Stimulated activated CD8-positive, alpha-beta memory T cell treated with anti-CD3 and anti-CD28 coated beads, Interleukin-4, amount 100 ng/mL, for 24 hours (primary cell): ENCODE measurements at regions not wholly inside any gene's neighbourhood (a gene's known extent, or its start where the extent isn't known, plus 50 kb on each side); places are given as distances from the start of the nearest gene placed in this dataset.
"Not testable (repeated sequence)": the region's sequence is repeated elsewhere in the genome, so short reads cannot be mapped to it uniquely, and the experiment has no call there.

Experiments
- DNase-seq: peaks from one replicate; pipeline ENCODE4 v3.0.0-alpha.2; 2020; ENCODE audit warnings: low read depth

DNA sequence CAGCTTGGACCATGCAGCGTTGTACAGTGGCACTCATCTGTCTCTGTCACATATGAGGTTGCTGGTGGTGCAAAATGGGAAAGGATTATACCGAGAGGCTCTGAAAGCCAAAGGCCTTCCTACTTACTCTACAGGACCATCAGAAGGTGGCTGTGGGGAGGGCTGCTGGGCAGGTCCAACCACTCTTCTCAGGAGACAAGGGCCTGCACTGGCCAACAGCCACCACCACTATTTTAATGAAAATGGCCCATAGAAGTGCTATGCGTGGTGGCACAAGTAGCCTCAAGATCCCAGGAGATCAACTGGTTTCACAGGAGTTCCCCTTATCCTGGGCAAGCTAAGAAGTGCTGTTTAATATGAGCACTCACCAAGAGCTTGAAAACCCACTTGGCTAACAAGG, 52.3 kb downstream of the MRPL57 start:
- no peak for DNase-seq

DNA sequence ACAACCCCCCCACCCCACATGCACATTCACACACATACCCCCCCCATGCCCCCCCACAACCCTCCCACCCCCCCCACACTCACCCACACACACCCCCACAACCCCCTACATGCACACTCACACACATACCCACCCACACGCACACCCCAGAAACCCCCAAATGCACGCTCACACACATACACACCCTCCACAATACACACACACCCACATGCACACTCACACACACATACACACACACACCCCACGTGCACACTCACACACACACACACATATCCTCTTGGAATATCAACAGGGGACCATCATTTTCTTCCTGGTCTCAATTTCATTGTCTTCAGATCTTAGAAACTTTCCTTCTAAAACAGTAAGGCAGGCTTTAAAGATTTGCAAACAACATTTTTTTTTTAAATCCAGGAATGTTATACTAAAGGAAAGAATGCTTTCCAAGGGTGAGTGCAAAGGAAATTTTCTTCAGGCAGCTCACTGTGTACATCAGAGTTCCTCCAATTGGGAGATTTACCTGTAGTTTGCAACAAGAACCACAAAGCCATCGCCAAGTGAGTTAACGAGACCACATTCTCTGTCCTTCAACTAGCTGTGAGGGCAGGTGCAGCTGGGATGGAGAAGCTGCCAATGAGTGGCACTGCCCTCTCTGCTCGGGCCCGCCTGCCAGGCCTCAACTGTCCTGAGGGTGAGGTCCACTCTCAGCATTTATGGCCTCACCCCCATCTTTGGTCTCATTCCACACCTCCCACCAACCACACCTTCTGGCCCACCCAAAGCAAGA, 53.0 kb downstream of the MRPL57 start:
- DNase-seq: no peak

DNA sequence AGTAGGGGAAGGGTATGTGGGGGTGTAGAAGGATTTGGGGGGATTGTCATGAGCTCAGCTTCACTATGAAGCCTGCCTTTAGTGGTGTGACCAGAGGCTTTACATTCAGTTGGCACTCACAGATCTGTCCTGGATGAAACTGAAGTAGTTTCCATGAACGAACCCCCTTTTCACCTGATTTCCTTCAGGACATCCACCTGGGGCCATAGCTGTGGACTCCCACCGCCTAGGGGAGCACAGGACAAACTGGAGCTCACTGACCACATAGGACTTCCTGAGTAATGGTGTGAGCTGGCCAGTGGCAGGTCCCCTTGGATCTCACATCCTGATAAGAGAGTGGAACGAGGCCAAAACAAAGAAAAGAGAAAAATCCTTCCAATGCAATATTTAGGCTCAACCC, 54.1 kb downstream of the MRPL57 start:
- DNase-seq: no peak

DNA sequence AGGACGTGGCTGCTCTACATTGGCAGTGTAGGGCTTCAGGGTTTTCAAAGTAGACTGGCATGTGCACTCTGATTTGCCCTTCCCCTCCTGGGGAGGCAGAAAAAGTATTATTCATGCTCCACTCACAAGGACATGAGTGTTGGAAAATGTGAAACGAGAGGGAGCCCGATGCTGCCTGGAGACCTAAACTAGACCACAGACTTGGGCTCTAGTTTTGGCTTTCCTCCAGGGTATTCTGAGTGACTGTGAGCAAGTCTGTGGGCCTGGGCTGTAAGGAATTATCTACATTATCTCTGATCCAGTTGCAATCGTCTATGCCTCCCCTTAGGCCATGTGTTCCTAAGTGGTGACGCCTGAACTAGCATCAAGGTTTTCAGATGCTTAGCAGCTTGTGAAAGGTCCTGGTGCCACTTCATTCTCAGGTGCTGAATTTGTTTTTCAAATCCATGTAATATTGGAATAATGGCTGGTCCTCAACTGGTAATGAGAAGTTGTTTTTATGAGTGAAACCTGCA, 55.0 kb downstream of the MRPL57 start:
- no peak for DNase-seq

DNA sequence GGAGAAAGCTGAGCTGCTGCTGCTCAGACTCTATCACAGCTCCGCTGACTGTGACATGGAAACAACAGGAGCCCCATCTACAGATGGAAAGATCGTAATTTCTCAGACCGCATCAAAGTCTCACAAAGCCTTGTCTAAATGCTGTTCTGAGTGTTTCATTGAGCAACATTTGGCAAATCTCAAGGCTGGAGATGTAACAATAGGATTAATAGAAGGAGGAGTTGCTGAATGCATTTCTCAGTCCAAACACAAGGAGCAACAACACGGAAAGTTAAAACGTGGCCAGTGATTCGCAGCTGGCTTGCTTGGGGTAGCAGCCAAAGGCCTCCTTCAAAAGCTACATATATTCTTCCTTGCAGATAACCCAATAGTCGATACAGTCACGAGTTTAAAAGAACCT, 55.7 kb downstream of the MRPL57 start:
- no peak for DNase-seq

DNA sequence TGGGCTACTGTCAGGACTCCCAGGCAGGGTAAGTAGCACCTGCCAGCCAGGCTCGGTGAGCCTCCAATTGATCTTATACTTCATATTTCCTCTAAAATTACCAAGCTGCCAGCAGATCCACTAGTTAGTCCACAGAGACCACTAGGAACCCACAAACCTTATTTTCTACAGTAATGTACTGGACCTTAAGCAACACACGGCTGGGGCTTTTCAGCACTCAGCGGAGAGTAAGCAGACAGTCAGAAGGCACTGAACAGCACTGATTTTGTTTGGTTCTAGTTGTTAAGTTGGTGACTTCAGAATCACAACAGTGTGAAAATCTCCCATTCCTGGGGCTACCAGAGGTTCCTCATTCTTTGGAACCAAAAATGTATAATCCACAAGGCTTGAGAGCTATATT, 56.1 kb downstream of the MRPL57 start:
- no peak for DNase-seq

DNA sequence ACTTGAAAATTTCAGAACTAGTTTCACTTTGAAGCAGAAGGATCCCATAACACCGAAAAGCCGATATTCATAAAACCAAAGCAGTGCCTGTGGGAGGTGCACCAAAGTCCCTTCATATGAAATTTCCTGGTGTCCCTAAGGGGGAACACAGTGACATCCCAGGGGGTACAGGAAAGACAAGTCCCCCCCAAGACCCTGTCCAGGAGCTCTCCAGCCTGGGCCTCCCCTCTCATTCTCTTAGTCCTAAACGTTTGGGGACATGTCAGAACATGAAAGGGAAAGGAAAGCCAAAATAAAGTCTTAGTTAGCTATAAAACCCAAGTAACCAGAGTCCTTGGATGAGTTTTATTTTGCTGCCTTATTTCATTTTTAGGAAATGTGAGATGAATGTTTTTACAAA, 56.6 kb downstream of the MRPL57 start:
- no peak for DNase-seq

DNA sequence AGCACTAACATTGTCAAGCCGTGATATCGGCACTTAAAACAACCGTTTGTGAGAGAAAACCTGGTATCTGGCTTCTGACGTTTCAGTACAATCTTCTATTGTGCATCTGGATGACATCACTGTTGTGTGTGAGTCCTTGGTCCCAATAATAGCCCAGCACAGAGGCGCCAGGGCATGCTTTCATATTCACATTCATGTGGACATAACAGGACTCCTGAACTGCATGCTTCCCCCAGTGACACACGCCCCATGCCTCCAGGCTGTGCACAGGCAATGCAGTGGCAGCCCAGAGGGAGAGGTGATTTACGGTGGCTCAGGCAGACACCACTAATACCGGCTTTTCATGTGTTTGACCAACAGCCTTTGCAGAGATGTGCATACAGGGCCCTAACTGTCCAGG, 58.1 kb downstream of the MRPL57 start:
- no peak for DNase-seq

DNA sequence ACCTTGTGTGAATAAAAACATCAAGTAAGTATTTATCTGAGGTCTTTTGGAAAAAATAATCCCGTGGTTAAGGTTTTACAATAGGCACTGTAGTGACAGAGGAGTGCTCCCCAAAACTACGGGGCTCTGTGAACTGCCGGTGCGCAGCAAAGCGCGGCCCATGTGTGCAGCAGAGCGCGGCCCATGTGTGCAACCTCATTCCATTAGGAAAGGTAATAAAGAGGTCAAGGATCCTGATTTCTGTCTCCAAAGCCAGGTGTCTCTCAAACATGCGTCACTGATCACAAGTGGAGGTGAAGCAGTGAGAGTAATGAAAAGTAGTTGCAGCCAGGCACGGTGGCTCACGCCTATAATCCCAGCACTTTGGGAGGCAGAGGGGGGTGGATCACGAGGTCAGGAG, 58.7 kb downstream of the MRPL57 start:
- DNase-seq: no peak

DNA sequence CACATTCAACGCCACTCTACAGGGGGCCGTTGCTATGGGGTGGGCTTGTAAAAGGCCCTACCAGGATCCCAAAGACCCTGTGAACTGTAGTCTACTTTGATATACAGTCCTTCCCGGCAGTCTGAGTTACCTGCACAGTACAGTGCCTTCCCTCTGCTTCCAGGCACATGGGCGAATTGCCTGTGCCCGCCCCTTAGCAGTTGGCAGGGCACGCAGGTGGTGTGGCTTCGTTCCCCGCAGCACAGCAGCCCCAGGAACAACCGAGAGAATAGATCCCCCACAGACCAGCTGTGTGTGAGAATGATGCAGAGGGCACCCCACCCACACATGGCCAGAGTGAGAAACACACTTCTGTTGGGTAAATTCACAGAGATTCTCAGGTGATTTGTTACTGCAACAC, 60.6 kb downstream of the MRPL57 start:
- DNase-seq: no peak

DNA sequence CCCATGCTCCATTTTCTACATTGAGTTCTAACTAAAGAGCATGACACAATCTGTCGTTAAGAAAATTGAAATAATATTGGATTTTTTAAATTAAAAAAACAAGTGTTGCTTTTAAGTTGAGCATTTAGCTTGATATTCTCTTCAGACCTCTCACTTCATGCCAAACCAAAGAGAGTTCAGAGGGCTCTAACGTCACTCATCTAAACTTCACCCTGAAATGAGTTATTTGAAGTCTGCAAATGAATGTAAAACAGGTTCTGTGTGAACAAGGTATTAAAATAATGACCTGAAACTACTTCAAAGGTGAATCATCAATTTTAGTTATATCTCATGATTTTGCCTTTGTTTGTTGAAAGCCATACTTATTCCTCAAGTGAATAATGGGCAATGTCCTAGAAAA, 61.8 kb downstream of the MRPL57 start:
- DNase-seq: no peak

DNA sequence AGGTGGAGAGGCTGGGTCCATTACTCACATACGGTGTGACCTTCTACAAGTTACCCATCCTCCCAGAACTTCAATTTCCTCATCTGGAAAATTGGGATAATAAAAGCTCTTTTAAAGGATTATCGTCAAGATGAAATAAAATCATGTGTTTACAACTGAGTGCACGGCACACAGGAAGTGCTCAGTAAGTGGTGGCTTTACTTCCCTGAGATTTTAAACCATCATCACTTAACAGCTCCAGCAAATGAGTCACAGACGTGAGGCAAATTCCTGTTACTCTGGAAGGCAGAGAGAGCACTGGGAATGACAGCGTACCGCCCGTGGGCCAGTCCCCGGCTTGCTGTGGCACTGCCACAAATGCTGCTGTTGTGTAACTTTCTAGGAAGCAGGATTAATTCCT, 64.1 kb downstream of the MRPL57 start:
- DNase-seq: no peak

DNA sequence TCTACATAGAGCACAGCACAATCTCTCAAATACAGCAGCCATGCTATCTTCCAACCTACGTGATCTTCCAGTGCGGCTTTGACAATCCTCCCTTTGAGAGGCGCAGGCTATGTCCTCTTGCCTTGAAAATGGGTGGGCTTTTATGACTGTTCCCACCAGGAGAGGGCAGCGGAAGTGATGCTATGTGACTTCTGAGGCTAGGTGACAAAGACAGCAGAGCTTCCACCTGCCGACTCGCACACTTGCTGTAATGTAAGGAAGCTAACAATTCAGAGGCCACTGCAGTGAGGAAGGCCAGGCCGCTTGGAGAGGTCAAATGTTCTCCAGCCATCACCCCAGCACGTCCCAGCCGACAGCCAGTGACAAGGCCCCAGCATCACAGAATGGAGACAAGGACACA, 65.8 kb downstream of the MRPL57 start:
- no peak for DNase-seq

DNA sequence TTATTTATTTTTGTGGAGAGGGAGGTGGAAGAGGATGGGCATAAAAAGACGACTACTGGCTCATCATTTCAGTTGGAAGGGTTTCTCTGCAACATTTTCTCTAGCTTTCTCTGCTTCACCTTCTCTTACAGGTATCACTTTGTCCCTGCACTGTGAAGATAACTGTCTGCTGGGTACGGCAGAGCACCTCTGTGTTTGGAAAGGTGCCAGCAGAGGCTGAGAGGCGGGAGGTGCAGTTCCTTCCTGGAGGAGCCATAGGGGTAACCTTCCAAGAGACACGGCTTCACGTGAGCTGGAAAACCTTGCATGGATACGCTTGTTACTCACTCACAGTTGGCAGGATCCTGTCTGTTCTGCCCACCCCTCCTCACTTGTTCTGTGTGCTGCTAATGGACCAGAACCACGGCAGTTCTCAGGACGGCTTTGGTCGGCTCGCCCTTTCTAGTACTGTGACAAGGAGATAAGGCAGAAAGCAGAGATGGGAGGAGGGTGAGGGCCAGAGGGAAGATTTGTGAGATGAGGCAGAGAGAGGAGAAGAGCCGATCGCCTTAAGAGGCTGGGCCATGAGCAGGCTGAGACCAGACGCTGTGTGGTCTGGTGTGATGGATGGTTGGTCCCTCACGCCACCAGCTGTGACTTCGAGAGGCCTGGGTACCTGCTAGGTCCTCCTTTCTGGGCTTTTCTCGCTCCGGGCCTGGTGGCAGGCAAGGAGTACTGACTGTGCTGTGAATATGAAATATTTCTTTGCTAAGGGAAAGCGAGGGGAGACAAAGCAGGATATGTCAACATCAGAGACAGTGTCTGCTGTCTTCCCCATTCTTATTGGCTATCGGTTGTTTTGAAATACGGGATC, 66.8 kb downstream of the MRPL57 start:
- DNase-seq: no peak

DNA sequence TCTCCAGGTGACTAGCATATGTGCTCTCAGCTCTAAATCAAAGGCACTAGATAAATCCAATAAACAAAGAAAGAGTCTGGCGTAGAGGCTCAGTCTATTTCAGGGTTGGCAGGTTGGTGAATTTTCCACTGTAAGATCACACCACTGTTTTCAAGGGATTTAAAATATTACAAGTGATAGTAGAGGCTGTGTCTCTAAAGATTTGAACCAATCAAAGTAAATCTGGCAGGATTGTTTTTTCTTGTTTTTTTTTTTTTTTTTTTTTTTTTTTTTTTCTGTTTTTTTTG, 67.4 kb downstream of the MRPL57 start:
- not testable (repeated sequence) for DNase-seq

DNA sequence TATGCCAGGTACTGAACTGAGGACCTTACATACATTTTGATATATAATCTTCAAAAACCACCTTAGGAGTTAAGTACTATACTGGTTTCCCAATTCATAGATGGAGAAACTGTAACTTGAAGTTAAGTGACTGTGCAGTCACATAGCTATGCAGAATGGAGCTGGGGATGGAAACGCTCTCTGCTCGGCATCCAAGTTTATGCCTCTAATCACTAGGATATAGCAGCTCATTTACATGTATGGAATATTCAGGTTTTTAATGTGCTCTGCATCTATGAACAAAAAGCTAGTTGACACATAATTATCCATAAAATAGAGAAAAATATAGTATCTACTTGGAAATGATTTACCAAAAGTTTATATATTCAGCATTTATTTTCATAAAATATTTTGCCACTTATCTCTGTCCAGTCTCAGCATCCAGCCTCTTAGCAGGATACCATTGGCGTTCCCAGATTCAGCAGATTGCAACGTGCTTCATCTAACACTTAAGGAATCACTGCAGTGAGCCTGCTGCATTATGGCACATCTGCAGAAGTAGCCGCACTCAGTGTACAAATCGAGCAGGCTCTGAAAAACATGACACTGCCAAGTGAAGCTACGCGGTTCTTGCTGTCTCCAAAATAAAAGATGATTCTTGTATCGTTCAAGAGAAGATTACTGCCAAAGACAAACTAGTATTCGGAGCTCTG, 70.4 kb downstream of the MRPL57 start:
- no peak for DNase-seq

DNA sequence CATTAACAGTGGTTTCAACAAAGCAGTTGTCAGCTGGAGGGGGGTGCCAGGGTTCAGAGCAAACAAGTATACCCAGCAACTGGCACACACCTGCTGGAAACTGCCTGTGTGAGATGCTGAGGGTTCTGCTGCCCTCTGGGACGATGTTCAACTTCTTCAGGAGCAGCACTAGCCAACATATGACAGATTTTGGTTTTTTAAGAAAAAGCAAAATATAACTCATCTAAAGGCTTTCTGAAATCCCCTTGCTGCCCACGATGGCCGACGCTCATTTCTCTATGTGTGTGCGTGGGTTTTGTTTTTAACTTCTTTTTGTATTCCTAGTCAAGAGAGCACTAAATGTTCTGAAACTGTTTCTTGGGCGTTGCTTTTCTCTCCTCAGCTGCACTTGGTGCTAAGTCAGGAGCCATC, 79.9 kb downstream of the MRPL57 start:
- no peak for DNase-seq

DNA sequence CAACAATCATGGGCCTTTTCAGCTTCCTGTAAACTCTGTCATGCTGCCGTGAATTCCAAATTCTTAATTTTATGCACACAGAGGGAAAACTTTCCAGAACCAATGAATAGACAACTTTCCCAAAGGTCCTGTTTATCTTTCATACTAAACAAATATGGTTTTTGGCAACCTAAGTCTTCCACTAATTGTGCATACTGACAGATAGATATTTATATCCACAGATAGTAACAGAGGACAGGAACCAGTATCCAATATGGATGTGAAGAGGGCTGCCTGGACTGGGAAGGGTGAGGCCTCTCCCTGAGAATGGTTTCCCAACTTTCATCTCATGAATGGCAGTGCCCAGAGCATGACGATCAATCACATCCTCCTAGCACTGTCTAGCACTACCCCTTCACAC, 80.4 kb downstream of the MRPL57 start:
- no peak for DNase-seq

DNA sequence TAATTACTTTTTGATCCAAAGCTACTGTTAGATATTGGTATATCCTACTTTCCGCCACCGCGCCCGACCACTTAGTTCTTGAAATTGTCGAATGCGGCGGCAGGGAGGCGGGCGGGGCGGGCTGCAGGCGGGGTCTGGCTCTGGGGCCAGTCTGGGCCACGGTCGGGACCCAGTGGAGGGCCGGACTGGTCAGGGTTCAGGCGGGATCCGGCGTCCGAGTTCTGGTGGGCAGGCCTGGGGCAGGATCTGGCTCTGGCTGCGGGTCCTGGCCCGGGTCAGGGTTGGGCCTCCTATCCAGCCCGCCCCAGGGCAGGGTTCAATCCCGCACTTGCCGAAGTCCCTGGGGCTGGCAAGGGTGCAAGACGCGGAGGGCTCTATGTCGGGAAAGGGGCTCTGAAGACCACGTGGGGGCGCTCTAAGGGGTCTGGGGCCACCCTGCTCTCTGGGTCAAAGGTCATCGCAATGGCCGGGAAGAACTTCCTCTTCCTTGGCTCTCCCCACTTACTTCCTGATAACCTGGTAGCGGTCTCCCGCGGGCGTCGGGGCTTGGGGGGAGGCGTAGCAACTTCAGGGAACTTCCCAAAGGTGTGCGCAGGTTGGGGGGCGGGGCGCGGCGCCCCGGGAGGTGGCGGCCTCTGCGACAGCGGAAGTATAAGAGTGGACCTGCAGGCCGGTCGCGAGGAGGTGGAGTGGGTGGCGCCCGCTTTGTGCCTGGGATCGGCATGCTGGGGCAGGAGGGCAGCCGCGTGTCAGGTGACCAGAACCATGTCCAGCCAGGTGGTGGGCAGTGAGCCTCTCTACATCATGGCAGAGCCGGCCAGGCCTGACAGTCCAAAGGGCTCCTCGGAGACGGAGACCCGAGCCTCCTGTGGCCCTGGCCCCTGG, 83.4 kb downstream of the MRPL57 start:
- no peak for DNase-seq

DNA sequence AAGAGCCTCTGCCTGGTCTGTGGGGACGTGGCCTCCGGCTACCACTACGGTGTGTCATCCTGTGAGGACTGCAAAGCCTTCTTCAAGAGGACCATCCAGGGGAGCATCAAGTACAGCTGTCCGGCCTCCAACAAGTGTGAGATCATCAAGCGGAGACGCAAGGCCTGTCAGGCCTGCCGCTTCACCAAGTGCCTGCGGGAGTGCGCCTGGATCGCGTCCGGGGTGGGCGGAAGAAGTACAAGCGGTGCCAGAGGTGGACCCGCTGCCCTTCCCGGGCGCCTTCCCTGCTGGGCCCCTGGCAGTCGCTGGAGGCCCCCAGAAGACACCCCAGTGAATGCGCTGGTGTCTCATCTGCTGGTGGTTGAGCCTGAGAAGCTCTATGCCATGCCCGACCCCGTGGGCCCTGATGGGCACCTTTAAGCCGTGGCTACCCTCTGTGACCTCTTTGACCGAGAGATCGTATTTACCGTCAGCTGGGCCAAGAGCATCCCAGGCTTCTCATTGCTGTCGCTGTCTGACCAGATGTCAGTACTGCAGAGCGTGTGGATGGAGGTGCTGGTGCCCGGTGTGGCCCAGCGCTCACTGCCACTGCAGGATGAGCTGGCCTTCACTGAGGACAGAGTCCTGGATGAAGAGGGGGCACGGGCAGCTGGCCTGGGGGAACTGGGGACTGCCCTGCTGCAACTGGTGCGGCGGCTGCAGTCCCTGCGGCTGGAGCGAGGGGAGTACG, 84.3 kb downstream of the MRPL57 start:
- DNase-seq: not testable (repeated sequence)
